GM18499 (cell line): ENCODE measurements at regions not wholly inside any gene's neighbourhood (a gene's known extent, or its start where the extent isn't known, plus 50 kb on each side); places are given as distances from the start of the nearest gene placed in this dataset.

Experiments used
- ATAC-seq: cut with Tn5 transposase; IDR thresholded peaks from one replicate; pipeline ENCODE4 v1.9.1; 2021; ENCODE audit warnings: moderate number of reproducible peaks; ENCODE audit not compliant: insufficient read depth, unreplicated experiment

GRCh38 chr2:19752500-19752899 is 149.3 kb downstream of the TTC32 start:
- ATAC-seq: no peak

GRCh38 chr2:19751631-19752030 is 150.2 kb downstream of the TTC32 start:
- ATAC-seq: no peak

GRCh38 chr2:19750136-19750535 is 151.6 kb downstream of the TTC32 start:
- ATAC-seq: no peak

GRCh38 chr2:19749507-19749836 is 152.3 kb downstream of the TTC32 start:
- ATAC-seq: no peak

DNA sequence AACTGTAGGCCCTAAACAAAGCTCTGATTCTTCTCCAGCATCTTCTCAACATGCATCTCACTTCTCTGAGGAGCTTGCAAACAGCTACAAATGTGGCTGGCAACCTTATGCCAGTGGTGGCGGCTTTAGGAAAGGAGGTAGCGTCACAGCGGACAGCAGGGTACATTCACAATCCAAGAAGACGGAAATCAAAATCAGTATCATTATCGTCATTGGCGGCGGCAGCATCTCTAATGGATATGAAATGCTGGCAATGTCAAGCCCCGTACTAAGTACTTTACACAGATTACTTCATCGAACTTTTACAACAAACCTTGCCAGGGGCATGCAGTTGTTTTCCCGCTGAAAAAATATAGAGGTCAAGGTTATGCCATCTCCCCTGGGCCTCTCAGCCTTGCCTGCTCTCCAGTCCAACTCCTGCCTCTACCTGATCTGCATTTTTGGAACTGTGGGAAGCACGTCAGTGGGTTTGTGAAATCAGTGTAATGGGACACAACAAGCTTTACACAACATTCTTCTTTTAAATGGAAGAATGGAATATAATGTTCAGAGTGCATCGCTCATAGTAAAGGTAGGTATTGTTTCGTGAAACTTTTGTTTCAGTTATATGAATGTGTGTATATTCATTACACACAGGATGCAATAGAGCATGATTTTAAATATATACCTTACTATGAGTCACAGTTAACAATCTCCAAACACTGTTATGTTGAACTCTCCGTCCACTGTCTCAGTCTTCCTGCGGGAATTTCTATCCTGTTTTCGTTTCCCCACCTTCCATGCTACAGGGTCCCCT is 152.9 kb downstream of the TTC32 start:
- no peak for ATAC-seq

DNA sequence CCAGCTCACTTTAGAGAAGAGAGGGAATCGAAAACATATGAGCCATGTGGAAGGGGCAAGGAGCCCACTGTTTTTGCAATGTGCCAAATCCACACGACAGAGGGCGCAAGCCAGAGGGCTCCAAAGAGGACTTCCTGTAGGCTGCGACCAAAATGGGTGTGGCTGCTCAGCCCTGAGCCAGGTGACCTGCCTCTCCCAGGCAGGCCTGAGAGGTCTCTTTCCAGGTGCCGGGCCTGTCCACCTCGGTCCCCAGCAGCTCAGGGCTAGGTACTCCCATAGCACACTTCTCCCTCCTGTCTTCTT is 153.8 kb downstream of the TTC32 start:
- ATAC-seq: no peak

- ATAC-seq: no peak
Measured at GRCh38 chr2:19747310-19748072, 154.3 kb downstream of the TTC32 start.

DNA sequence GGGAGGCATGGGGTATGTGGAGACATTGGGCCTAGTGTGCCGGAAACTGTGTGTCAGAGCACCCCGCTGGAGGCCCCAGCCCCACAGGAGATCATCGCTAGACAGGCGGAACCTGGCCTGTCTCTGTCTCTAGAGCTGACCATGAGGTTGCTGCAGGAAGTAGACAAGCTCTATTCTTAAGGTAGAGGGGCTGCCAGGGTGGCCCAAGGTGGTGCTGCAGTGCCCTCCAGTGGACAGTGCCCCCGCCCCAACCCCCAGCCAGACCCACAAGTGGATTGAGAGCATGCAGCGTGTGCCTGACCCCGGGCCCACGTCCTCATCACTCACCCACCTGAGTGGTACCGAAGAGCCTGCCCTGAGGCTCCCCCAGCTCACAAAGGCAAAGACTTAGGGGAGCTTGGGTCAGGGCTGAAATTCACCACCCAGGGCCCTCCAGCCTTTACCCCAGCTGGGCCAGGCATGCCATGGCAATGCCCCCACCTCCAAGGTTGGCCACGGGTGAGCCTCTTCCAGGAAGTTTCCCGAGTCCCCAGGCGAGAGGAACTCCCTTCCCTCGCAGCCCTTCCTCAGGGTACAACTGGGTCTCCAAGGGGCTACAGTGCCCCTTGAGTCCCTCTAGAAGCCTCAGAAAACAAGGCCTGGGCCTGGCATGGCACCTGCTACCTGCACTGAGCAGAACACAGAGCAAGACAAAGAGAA is 155.0 kb downstream of the TTC32 start:
- no peak for ATAC-seq

DNA sequence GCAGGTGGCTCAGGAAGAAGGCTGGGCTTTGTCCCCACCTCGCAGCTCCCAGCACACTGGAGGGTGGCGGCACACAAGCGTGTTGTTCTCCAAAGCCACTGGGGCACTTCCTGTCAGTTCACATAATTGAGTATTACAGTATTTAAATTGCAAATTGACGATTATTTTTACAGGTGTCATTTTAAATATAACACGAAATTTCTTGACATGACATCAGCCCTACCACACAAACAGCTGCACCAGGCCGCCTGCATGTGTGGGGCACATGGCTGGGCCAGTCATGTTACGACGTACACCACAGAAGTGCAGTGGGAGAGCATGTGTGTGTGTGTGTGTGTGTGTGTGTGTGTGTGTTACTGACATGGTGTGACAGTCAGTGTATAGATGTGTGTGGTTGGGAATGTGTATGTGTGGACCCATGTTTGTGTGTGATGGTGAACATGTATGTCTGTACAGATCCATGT is 155.6 kb downstream of the TTC32 start:
- ATAC-seq: no peak

GRCh38 chr2:19745318-19746136 is 156.3 kb downstream of the TTC32 start:
- ATAC-seq: no peak

DNA sequence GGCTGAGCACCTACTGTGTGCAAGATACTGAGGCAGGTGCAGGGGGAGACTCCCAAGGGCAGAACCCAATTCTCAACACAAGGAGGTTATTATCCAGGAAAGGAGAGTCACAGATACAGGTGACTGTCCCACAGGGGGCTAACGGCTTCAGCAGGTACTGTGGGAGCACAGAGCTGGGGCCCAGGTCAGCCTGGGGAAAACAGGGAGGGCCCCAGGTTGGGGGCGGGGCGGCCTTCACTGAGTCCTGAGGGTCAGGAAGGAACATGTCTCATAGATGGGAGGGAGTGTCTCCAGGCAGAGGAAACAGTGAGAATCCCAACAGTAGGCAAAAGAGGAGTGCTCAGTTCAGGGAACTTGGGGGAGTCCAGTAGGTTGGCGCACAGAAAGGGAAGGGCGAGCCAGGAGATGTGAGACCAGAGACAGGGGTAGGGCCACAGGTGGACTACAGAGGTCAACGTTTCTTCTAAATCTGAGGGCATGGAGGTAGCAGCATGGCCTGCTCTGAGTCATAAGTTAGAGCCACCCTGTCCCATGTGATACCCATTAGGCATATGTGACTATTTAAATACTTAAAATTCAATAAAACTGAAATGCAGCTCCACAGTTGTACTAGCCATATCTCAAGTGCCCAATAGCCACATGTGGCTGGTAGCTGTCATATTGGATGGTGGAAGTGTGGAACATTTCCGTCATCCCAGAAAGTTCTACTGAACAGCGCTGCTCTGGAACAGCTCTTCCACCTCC is 157.2 kb downstream of the TTC32 start:
- ATAC-seq: no peak

GRCh38 chr2:19743641-19744040 is 158.1 kb downstream of the TTC32 start:
- ATAC-seq: no peak

GRCh38 chr2:19742872-19743271 is 158.9 kb downstream of the TTC32 start:
- no peak for ATAC-seq

GRCh38 chr2:19739256-19739655 is 162.5 kb downstream of the TTC32 start:
- ATAC-seq: no peak

DNA sequence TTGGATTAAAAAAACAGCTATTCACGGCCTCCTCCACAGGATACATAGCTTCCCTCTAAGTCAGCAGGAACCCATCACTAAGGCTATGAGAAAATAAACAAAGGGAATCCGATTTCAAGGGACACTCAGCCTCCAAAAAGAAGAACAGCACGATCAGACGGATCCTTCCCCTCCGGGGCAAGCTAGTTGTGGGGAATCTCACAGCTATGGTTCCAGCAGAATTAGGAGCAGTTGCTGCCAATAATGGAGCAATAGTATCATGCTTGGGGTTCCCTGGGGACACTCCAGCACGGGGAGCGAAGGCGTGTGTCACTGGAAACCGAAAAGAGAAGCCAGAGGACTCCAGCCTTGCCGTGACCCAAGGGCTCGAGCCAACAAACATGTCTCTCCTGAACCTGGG is 163.1 kb downstream of the TTC32 start:
- ATAC-seq: no peak

DNA sequence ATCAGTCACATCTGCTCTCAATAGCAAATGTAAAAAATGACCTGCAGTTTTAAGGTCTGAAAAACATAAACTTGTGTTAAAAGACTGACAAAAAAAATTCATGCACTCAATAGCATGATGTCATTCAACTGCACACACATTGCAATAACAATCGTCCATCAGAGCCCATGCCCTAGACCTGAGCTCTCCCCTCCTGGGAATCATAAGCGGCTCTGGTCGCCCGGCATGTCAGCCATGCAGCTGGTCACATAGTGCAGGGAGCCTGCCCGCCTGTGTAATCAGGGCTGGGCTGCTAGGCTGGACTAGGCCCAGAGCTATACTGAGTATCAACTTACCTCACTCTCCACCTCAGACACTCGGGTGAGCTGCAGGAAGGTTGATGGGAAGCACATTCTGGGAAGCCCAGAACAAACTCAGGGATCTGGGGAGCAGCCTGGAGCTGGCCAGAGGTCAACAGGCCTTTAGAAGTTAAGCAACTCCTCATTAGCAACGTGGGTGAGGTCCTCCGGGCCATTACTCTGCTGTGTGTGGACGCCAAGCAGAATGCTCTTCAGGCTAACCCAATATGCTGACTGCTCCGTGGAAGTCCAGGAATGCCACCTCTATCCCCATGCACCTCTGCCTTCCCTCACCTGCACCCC is 165.5 kb downstream of the TTC32 start:
- ATAC-seq: no peak

DNA sequence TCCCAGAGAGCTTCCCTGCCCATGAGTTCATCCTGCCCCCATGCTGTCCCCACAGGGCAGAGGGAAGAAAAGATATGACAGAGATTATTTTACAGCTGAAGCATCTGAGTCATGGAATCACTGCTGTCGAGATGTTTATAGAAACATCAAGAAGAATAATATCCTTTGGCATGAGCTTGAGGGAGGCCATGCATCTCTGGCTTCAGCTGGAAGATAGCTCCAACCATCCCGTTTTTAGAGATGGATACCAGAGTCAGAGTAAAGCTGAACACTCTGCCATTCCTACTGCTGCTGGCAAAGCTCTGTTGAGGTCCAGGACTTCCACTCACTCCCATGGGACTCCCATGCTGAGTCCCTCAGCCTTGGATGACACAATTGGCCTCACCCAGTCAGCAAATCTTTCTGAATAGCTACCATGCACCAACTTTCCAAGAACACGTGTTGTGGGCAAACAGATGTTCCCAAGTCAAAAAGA is 167.8 kb downstream of the TTC32 start:
- no peak for ATAC-seq

- no peak for ATAC-seq
Measured at GRCh38 chr2:19733390-19733789, 168.4 kb downstream of the TTC32 start.

DNA sequence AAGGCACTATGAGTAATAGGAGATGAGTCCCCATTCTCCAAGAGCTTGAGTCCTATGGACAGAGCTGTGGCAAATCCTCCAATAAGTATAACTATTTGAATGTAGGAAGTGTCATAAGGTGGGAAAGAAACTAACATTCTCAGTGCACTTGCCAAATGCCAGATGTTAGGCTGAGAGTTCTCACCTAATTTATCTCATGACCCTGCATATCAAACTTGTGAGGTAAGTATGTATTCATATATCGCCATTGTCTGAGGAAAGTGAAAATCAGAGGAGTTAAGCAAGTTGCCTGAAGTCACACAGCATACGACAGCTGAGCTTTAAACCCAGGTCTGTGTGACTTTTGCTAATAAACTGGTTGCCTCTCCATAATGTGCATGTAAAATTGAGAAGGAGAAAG is 169.5 kb downstream of the TTC32 start:
- ATAC-seq: no peak
